ENCODE measurements at regions not wholly inside any gene's neighbourhood (a gene's known extent, or its start where the extent isn't known, plus 50 kb on each side); places are given as distances from the start of the nearest gene placed in this dataset.

- WGBS, 2 donors, result 81 to 85% methylated on average over 3 of the region's 3 CpGs
- H3K27ac ChIP-seq, result no peak overlapping the region
- no peak for TF ChIP-seq EP300 (IDR thresholded peaks at IDR 0.05)
- TF ChIP-seq POLR2A (IDR thresholded peaks at IDR 0.05), result no peak
- no peak for TF ChIP-seq POLR2AphosphoS5 (IDR thresholded peaks at IDR 0.05)
- H3K36me3 ChIP-seq, result no peaks in the 10 kb centered on the region
- H3K4me1 ChIP-seq, result peaks cover 0 to 2% (median 0%) of the 10 kb centered on the region in 4 donors
- DNase-seq (no peak), ATAC-seq (ENCODE audit: low FRiP score in 2 of 2) (no peak)
- H3K27me3 ChIP-seq, result no peaks in the 10 kb centered on the region
- H3K4me3 ChIP-seq, result no peak overlapping the region
- H3K9me3 ChIP-seq, result no peaks in the 10 kb centered on the region
These were observed 254.6 kb downstream of the SPRY2 start for GRCh38 chr13:80086304-80086721.

- Histone ChIP-seq H3K36me3 (no peaks in the 10 kb centered on the region), H3K27me3 (no peaks in the 10 kb centered on the region), H3K27ac (peak overlapping the region in 2 of 4 donors; percentile 10 to 54), H3K4me1 (peaks cover 0 to 2% (median 0%) of the 10 kb centered on the region in 4 donors), H3K9me3 (no peaks in the 10 kb centered on the region), H3K4me3 (no peak overlapping the region)
- DNase-seq (no peak), ATAC-seq (ENCODE audit: low FRiP score in 2 of 2) (peak in 1 of 2 donors; percentile 79)
- TF ChIP-seq POLR2AphosphoS5 (IDR thresholded peaks at IDR 0.05), result no peak
- no peak for TF ChIP-seq CTCF (IDR thresholded peaks at IDR 0.05)
- TF ChIP-seq EP300 (IDR thresholded peaks at IDR 0.05), result no peak
- no peak for TF ChIP-seq POLR2A (IDR thresholded peaks at IDR 0.05)
- 36 to 42% methylated on average over 4 of the region's 4 CpGs for WGBS, 2 donors
These were observed 256.9 kb downstream of the SPRY2 start for GRCh38 chr13:80083853-80084676.

GRCh38 chr13:80083081-80083852 is 257.7 kb downstream of the SPRY2 start:
- no peak for DNase-seq
- peak in 1 of 2 donors; percentile 29 for ATAC-seq (ENCODE audit: low FRiP score in 2 of 2)
- WGBS, 2 donors, result 65 to 74% methylated on average over 6 of the region's 6 CpGs
- Histone ChIP-seq H3K27me3 (no peaks in the 10 kb centered on the region), H3K4me3 (no peak overlapping the region), H3K9me3 (no peaks in the 10 kb centered on the region), H3K36me3 (no peaks in the 10 kb centered on the region), H3K27ac (peak overlapping the region in 2 of 4 donors; percentile 10 to 54), H3K4me1 (peaks cover 0 to 2% (median 0%) of the 10 kb centered on the region in 4 donors)
- TF ChIP-seq POLR2A (IDR thresholded peaks at IDR 0.05), result no peak
- no peak for TF ChIP-seq EP300 (IDR thresholded peaks at IDR 0.05)
- TF ChIP-seq POLR2AphosphoS5 (IDR thresholded peaks at IDR 0.05), result no peak
- no peak for TF ChIP-seq CTCF (IDR thresholded peaks at IDR 0.05)

GRCh38 chr13:80082396-80083080 is 258.4 kb downstream of the SPRY2 start:
- ATAC-seq (ENCODE audit: low FRiP score in 2 of 2), result no peak
- Histone ChIP-seq H3K27ac (no peak overlapping the region), H3K9me3 (no peaks in the 10 kb centered on the region)

More at GRCh38 chr13:80082396-80083080, 258.4 kb downstream of the SPRY2 start:
- DNase-seq, result no peak
- no peaks in the 10 kb centered on the region for H3K27me3 ChIP-seq
- TF ChIP-seq EP300 (IDR thresholded peaks at IDR 0.05) (no peak), POLR2A (IDR thresholded peaks at IDR 0.05) (no peak), CTCF (IDR thresholded peaks at IDR 0.05) (no peak), POLR2AphosphoS5 (IDR thresholded peaks at IDR 0.05) (no peak)
- H3K4me1 ChIP-seq, result peaks cover 0 to 2% (median 0%) of the 10 kb centered on the region in 4 donors
- H3K4me3 ChIP-seq, result no peak overlapping the region
- H3K36me3 ChIP-seq, result no peaks in the 10 kb centered on the region
